ENCODE measurements at regions not wholly inside any gene's neighbourhood (a gene's known extent, or its start where the extent isn't known, plus 50 kb on each side); places are given as distances from the start of the nearest gene placed in this dataset.
A peak's percentile ranks its signal among the peaks of the same experiment; 100 is the strongest.

DNA sequence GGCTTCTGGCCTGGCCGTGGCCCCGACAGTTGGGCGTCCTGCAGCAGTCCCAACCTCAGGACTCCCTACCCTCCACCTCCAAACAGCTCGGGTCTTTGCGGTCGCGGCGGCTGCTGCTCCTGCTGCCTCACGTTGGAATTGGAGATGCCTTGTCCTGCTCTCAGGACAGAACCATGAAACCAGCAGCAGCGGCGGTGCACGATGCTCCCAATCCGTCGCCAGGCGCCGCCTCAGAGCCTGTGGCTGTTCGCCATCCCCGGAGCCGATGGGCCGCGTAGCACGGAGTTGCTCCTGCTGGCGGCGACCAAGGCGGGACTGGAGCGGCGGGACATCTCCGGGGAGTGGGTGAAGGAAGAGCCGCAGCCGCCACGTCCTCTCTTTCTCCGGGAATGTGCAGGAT, 1965.9 kb downstream of the TP53TG3F start:
- CTCF ChIA-PET = no interaction called here
- TF ChIP-seq, protein P1, sequence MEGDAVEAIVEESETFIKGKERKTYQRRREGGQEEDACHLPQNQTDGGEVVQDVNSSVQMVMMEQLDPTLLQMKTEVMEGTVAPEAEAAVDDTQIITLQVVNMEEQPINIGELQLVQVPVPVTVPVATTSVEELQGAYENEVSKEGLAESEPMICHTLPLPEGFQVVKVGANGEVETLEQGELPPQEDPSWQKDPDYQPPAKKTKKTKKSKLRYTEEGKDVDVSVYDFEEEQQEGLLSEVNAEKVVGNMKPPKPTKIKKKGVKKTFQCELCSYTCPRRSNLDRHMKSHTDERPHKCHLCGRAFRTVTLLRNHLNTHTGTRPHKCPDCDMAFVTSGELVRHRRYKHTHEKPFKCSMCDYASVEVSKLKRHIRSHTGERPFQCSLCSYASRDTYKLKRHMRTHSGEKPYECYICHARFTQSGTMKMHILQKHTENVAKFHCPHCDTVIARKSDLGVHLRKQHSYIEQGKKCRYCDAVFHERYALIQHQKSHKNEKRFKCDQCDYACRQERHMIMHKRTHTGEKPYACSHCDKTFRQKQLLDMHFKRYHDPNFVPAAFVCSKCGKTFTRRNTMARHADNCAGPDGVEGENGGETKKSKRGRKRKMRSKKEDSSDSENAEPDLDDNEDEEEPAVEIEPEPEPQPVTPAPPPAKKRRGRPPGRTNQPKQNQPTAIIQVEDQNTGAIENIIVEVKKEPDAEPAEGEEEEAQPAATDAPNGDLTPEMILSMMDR (IDR thresholded peaks at IDR 0.05; ENCODE audit: insufficient read depth, low read depth, low read length) = no peak
- H3K4me3 ChIP-seq (ENCODE audit: low read depth, low read length) = no peak overlapping the region
- DNase-seq (ENCODE audit: low read depth) = no peak
- no peaks in the 10 kb centered on the region for H3K27me3 ChIP-seq (ENCODE audit: control insufficient read depth, insufficient read depth, low read length)
- POLR2A ChIA-PET = no interaction called here
- H3K36me3 ChIP-seq (ENCODE audit: control insufficient read depth, insufficient read depth, low read length) = no peaks in the 10 kb centered on the region

DNA sequence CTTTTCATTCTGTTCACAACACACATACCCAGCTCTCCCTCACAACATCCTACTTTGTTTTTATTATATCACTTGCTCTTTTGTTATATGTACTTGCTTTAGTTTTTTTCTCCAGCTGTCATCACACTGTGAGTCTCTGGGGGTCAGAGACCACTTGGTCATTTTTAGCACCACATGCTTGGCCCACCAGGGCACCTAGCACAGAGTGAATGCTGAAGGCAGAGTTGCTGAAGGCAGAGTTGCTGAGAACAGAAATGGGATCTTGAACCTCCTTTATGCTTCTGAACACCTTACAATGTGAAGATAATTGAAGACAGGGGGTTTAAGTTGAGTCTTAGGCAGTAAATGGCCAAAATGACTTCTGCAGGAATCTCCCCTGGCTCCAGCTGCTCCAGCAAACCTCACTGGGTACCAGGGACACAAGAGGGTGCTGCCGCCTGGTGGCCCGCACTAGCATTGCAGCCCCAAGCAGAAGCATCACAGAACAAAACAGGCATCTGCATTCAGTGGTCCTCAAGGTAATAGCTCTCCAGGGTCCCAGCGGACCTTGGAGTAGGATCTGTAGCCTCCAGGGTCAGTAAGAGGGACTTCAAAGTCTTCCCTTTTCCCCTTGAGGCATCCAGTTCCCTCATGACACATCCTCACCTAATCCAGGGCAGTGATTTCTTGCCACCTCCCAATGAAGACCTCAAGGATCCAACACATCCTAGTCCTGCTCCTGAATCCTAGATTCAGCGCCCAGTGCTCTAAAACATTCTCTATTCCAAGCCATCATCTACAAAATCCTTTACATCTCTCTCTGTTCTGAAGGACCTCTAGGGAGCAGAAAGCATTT, 1972.6 kb downstream of the TP53TG3F start:
- Histone ChIP-seq H3K27me3 (ENCODE audit: control insufficient read depth, insufficient read depth, low read length) (no peaks in the 10 kb centered on the region), H3K4me3 (ENCODE audit: low read depth, low read length) (no peak overlapping the region), H3K36me3 (ENCODE audit: control insufficient read depth, insufficient read depth, low read length) (no peaks in the 10 kb centered on the region)
- TF ChIP-seq, protein P1 (IDR thresholded peaks at IDR 0.05; ENCODE audit: insufficient read depth, low read depth, low read length) = peak; percentile 24; the same call in 1 of the 2 replicates
- CTCF ChIA-PET = no interaction called here
- POLR2A ChIA-PET = no interaction called here
- DNase-seq (ENCODE audit: low read depth) = no peak

DNA sequence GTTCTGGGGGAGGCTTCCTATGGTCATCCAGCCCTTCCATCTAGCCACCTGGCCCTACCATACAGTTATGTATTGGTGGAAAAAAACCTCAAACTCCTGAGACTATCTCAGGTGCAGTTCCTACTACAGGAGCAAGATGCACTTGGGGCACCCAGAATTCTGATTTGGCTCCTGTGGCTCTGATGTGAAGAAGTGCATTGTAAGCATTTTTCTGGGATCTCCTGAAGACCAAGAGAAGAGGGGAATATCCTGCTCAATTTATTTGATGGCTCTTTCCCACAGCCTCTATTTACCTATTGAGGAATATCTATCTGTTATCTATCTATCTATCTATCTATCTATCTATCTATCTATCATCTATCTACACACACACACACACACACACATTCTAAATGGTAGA, 1981.5 kb downstream of the TP53TG3F start:
- Histone ChIP-seq H3K4me3 (ENCODE audit: low read depth, low read length) (no peak overlapping the region), H3K36me3 (ENCODE audit: control insufficient read depth, insufficient read depth, low read length) (no peaks in the 10 kb centered on the region), H3K27me3 (ENCODE audit: control insufficient read depth, insufficient read depth, low read length) (no peaks in the 10 kb centered on the region)
- TF ChIP-seq, protein P1 (IDR thresholded peaks at IDR 0.05; ENCODE audit: insufficient read depth, low read depth, low read length) = no peak
- ChIA-PET POLR2A (no interaction called here), CTCF (no interaction called here)
- DNase-seq (ENCODE audit: low read depth) = no peak

DNA sequence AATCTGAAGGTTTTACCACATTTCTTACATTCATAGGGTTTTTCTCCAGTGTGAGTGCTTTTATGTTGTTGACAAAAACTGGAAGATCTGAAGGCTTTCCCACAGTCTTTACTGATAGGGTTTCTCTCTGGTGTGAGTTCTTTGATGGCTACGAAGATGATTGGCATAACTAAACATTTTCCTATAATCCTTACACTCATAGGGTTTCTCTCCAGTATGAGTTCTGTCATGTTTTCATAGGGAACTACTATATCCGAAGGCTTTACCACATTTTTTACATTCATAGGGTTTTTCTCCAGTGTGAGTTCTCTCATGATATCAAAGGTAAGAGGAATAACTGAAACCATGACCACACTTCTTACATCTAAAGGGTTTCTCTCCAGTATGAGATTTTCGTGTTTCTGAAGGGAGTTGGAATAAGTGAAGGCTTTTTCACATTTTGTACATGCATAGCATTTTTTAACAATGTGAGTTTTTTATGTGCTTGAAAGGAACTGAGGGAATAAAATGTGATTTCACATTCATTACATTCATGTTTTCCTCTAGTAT, 1987.7 kb downstream of the TP53TG3F start:
- ChIA-PET CTCF (no interaction called here), POLR2A (no interaction called here)
- no peaks in the 10 kb centered on the region for H3K36me3 ChIP-seq (ENCODE audit: control insufficient read depth, insufficient read depth, low read length)
- no peak for DNase-seq (ENCODE audit: low read depth)
- no peaks in the 10 kb centered on the region for H3K27me3 ChIP-seq (ENCODE audit: control insufficient read depth, insufficient read depth, low read length)
- no peak overlapping the region for H3K4me3 ChIP-seq (ENCODE audit: low read depth, low read length)
- TF ChIP-seq, protein P1 (IDR thresholded peaks at IDR 0.05; ENCODE audit: insufficient read depth, low read depth, low read length) = no peak

DNA sequence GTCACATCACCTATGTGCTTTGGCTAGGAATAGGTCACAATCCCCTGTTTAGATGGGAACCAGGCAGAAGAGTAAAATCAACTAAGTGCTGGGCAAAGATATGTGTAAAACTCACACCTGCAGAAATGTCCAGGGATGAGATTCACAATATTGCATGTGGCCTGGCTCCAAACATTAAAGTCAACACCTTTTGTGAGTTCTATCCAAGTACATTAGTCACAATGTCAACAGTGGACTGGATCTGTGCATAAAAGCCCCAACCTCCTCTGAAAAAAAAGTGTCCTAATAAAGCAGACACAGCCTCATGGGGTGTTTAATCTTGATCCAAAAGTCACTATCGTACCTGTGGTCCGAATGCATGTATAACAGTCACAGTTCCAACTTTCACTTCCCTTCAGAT, 1990.3 kb downstream of the TP53TG3F start:
- ChIA-PET CTCF (no interaction called here), POLR2A (no interaction called here)
- Histone ChIP-seq H3K27me3 (ENCODE audit: control insufficient read depth, insufficient read depth, low read length) (no peaks in the 10 kb centered on the region), H3K36me3 (ENCODE audit: control insufficient read depth, insufficient read depth, low read length) (no peaks in the 10 kb centered on the region), H3K4me3 (ENCODE audit: low read depth, low read length) (no peak overlapping the region)
- TF ChIP-seq, protein P1 (IDR thresholded peaks at IDR 0.05; ENCODE audit: insufficient read depth, low read depth, low read length) = no peak
- no peak for DNase-seq (ENCODE audit: low read depth)
